ENCODE measurements at regions not wholly inside any gene's neighbourhood (a gene's known extent, or its start where the extent isn't known, plus 50 kb on each side); places are given as distances from the start of the nearest gene placed in this dataset.

- no peak for DNase-seq
These were observed 2267.7 kb upstream of the ACO1 start for GRCh38 chr9:30116673-30117217.

- no peak for DNase-seq
These were observed 2263.8 kb upstream of the ACO1 start for GRCh38 chr9:30120666-30121065.

GRCh38 chr9:30121611-30122010 lies 2262.8 kb upstream of the ACO1 start:
- DNase-seq, result no peak

GRCh38 chr9:30125881-30126280 lies 2258.6 kb upstream of the ACO1 start:
- DNase-seq, result no peak

GRCh38 chr9:30127371-30127770 lies 2257.1 kb upstream of the ACO1 start:
- DNase-seq, result no peak

- DNase-seq, result no peak
These were observed 2244.0 kb upstream of the ACO1 start for GRCh38 chr9:30140407-30140806.

GRCh38 chr9:30160570-30160969 lies 2223.9 kb upstream of the ACO1 start:
- no peak for DNase-seq

GRCh38 chr9:30172206-30172605 lies 2212.2 kb upstream of the ACO1 start:
- DNase-seq, result no peak

GRCh38 chr9:30178610-30179009 lies 2205.8 kb upstream of the ACO1 start:
- DNase-seq, result no peak

GRCh38 chr9:30193421-30193820 lies 2191.0 kb upstream of the ACO1 start:
- DNase-seq, result no peak

- no peak for DNase-seq
These were observed 2187.5 kb upstream of the ACO1 start for GRCh38 chr9:30196941-30197340.

- DNase-seq, result no peak
These were observed 2187.0 kb upstream of the ACO1 start for GRCh38 chr9:30197453-30197852.

GRCh38 chr9:30197954-30198353 lies 2186.5 kb upstream of the ACO1 start:
- no peak for DNase-seq

GRCh38 chr9:30198463-30199309 lies 2185.8 kb upstream of the ACO1 start:
- DNase-seq, result no peak

- DNase-seq, result no peak
These were observed 2183.4 kb upstream of the ACO1 start for GRCh38 chr9:30201024-30201423.

- no peak for DNase-seq
These were observed 2149.4 kb upstream of the ACO1 start for GRCh38 chr9:30235068-30235467.

- no peak for DNase-seq
These were observed 2148.9 kb upstream of the ACO1 start for GRCh38 chr9:30235564-30235963.

GRCh38 chr9:30239878-30240277 lies 2144.6 kb upstream of the ACO1 start:
- DNase-seq, result no peak

- DNase-seq, result no peak
These were observed 2141.0 kb upstream of the ACO1 start for GRCh38 chr9:30243467-30243866.

GRCh38 chr9:30244877-30245276 lies 2139.6 kb upstream of the ACO1 start:
- DNase-seq, result no peak

GRCh38 chr9:30250872-30251271 lies 2133.6 kb upstream of the ACO1 start:
- DNase-seq, result peak; percentile 15

- no peak for DNase-seq
These were observed 2126.3 kb upstream of the ACO1 start for GRCh38 chr9:30258094-30258493.

GRCh38 chr9:30280229-30280900 lies 2104.1 kb upstream of the ACO1 start:
- no peak for DNase-seq

GRCh38 chr9:30289435-30289834 lies 2095.0 kb upstream of the ACO1 start:
- no peak for DNase-seq
